HCT116 (cell line): ENCODE measurements at regions not wholly inside any gene's neighbourhood (a gene's known extent, or its start where the extent isn't known, plus 50 kb on each side); places are given as distances from the start of the nearest gene placed in this dataset.

Experiments
- ATAC-seq: fragments of 200-7000 bp; cut with Tn5 transposase; 2 replicates; pipeline ENCODE4 v1.9.1; 2020; ENCODE audit warnings: mild to moderate bottlenecking, moderate library complexity
- BruUV-seq: library from RNA; stranded (reverse); fragments of 400-500 nt; replicated peaks from 2 replicates; lab custom pipeline; 2021; lab: Mats Ljungman, UMichigan
- CTCF ChIA-PET: fragments of 300-600 bp; sonication (Branson Sonifier 250); formaldehyde crosslinking; loops from one replicate; lab custom pipeline; 2021; ENCODE audit warnings: antibody characterized with exemption; lab: Charles Lee
- POLR2A ChIA-PET: fragments of 300-600, 350-600 bp; sonication (Branson Sonifier 250); formaldehyde crosslinking; loops from one replicate; lab custom pipeline; 2021; ENCODE audit warnings: antibody characterized with exemption; lab: Charles Lee
- RAD21 ChIA-PET, 2 experiments: fragments of 300-600 bp; sonication (Branson Sonifier 250); formaldehyde crosslinking; loops; one replicate each; lab custom pipeline; 2023; ENCODE audit warnings: low total read pairs in 2 of 2; ENCODE audit not compliant: uncharacterized antibody in 2 of 2, unreplicated experiment in 2 of 2, low non-redundant PET in 1 of 2; lab: Charles Lee
- DNase-seq: peaks from one replicate; pipeline ENCODE4 v3.0.0-alpha.2; 2010; ENCODE audit warnings: low read depth, low spot score
- H2AFZ ChIP-seq: fragments of 200-600 bp; shearing (Covaris generic), sonication (generic); 2 replicates; pipeline ENCODE4 v1.6.1; 2017; ENCODE audit warnings: low read depth, mixed run types, mixed read lengths, antibody characterized with exemption, low read length; ENCODE audit not compliant: poor library complexity, severe bottlenecking
- H3K27ac ChIP-seq: 2 replicates; pipeline ENCODE4 v1.5.1; 2012; ENCODE audit warnings: low read depth, low read length
- H3K27me3 ChIP-seq: fragments of 200-600 bp; sonication (generic); 2 replicates; pipeline ENCODE4 v1.6.1; 2016; ENCODE audit warnings: mixed run types, low read length, mixed read lengths; ENCODE audit not compliant: insufficient read depth
- H3K36me3 ChIP-seq, 2 experiments: fragments of 200-500 bp in 1 of 2; fragments of 200-600 bp in 1 of 2; sonication (Bioruptor generic) in 1 of 2; sonication (generic) in 1 of 2; 2 replicates each; pipeline versions ENCODE4 v1.5.1 to v1.6.1; 2014 to 2016; ENCODE audit warnings: low read length in 2 of 2, inconsistent platforms in 1 of 2, mixed read lengths in 1 of 2, mixed run types in 1 of 2; ENCODE audit not compliant: insufficient read depth in 2 of 2, control insufficient read depth in 1 of 2
- H3K4me1 ChIP-seq, 2 experiments: fragments of 200-600 bp in 1 of 2; sonication (generic) in 1 of 2; 2 replicates each; pipeline versions ENCODE4 v1.5.1 to v1.6.1; 2012 to 2017; ENCODE audit warnings: low read length in 2 of 2, inconsistent platforms in 1 of 2, mild to moderate bottlenecking in 1 of 2, mixed read lengths in 1 of 2, mixed run types in 1 of 2, moderate library complexity in 1 of 2; ENCODE audit not compliant: insufficient read depth in 2 of 2, control insufficient read depth in 1 of 2
- H3K4me2 ChIP-seq: fragments of 200-600 bp; sonication (generic); 2 replicates; pipeline ENCODE4 v1.6.1; 2017; ENCODE audit warnings: mixed run types, low read length, mixed read lengths
- H3K4me3 ChIP-seq, 2 experiments: fragments of 200-600 bp in 1 of 2; sonication (generic) in 1 of 2; replicated peaks in 1 of 2; 2 replicates each; pipeline ENCODE4 v1.5.1; 2011 to 2016; ENCODE audit warnings: low read length in 2 of 2, control low read depth in 1 of 2, low read depth in 1 of 2, mild to moderate bottlenecking in 1 of 2, mixed read lengths in 1 of 2, mixed run types in 1 of 2
- H3K79me2 ChIP-seq: fragments of 200-600 bp; sonication (generic); 2 replicates; pipeline ENCODE4 v1.6.1; 2017; ENCODE audit warnings: mild to moderate bottlenecking, mixed run types, low read length, moderate library complexity, mixed read lengths; ENCODE audit not compliant: insufficient read depth
- H3K9ac ChIP-seq: fragments of 200-600 bp; sonication (generic); 2 replicates; pipeline ENCODE4 v1.6.1; 2016; ENCODE audit warnings: low read length, mixed read lengths
- H3K9me2 ChIP-seq: fragments of 200-600 bp; sonication (generic), shearing (Covaris generic); 2 replicates; pipeline ENCODE4 v1.6.1; 2017; ENCODE audit warnings: mixed run types, mild to moderate bottlenecking, moderate library complexity; ENCODE audit not compliant: insufficient read depth
- H3K9me3 ChIP-seq, 2 experiments: fragments of 200-500 bp in 1 of 2; fragments of 200-600 bp in 1 of 2; sonication (Bioruptor generic) in 1 of 2; sonication (generic) in 1 of 2; 2 replicates each; pipeline ENCODE4 v1.6.1; 2014 to 2017; ENCODE audit warnings: low read length in 2 of 2, mixed read lengths in 2 of 2, inconsistent platforms in 1 of 2, low read depth in 1 of 2, mild to moderate bottlenecking in 1 of 2, mixed run types in 1 of 2, moderate library complexity in 1 of 2; ENCODE audit not compliant: control insufficient read depth in 1 of 2, insufficient read depth in 1 of 2
- H4K20me1 ChIP-seq: fragments of 200-600 bp; sonication (generic), shearing (Covaris generic); 2 replicates; pipeline ENCODE4 v1.6.1; 2017; ENCODE audit warnings: mixed run types, mild to moderate bottlenecking, moderate library complexity; ENCODE audit not compliant: insufficient read depth
- CBX3 ChIP-seq: IDR thresholded peaks from 2 replicates; pipeline ENCODE4 v1.6.1; 2012; ENCODE audit warnings: low read depth
- ELF1 ChIP-seq: IDR thresholded peaks from 2 replicates; pipeline ENCODE4 v1.6.1; 2012; ENCODE audit warnings: low read depth, borderline replicate concordance
- EZH2 ChIP-seq: fragments of 200-600 bp; sonication (generic); IDR thresholded peaks from 2 replicates; pipeline ENCODE4 v1.6.1; 2017; ENCODE audit warnings: antibody characterized with exemption, mixed run types
- FOSL1 ChIP-seq: IDR thresholded peaks from 2 replicates; pipeline ENCODE4 v1.6.1; 2012; ENCODE audit warnings: low read depth
- JUND ChIP-seq: IDR thresholded peaks from 2 replicates; pipeline ENCODE4 v1.6.1; 2012
- RAD21 ChIP-seq: IDR thresholded peaks from 2 replicates; pipeline ENCODE4 v1.6.1; 2012; ENCODE audit warnings: low read depth, mild to moderate bottlenecking
- SP1 ChIP-seq: IDR thresholded peaks from 2 replicates; pipeline ENCODE4 v1.6.1; 2012; ENCODE audit warnings: low read depth
- SRF ChIP-seq: IDR thresholded peaks from 2 replicates; pipeline ENCODE4 v1.6.1; 2012; ENCODE audit warnings: low read depth
- YY1 ChIP-seq: IDR thresholded peaks from 2 replicates; pipeline ENCODE4 v1.6.1; 2011; ENCODE audit warnings: low read length, low read depth, moderate library complexity, mild to moderate bottlenecking; ENCODE audit not compliant: insufficient replicate concordance; ENCODE audit errors: extremely low read depth
- ZFX ChIP-seq: fragments of 450-650 bp; IDR thresholded peaks from 2 replicates; pipeline ENCODE4 v1.6.1; 2017
- ZNF274 ChIP-seq: fragments of 200-500 bp; sonication (Bioruptor generic); IDR thresholded peaks from 2 replicates; pipeline ENCODE4 v1.6.1; 2014; ENCODE audit warnings: mild to moderate bottlenecking, low read depth, low read length, inconsistent platforms
- intact Hi-C: fragments of 100-400 bp; cut with micrococcal nuclease; formaldehyde crosslinking; loops from 2 replicates; pipeline ENCODE4 v1.10.0; 2022
- TF ChIP-seq, protein P1 (sequence below), 3 experiments: fragments of 200-600 bp in 1 of 3; sonication (generic) in 1 of 3; IDR thresholded peaks in 2 of 3; conservative IDR thresholded peaks in 1 of 3; 2 replicates each; pipeline ENCODE4 v1.5.1; 2012 to 2017; ENCODE audit warnings: low read depth in 2 of 3, low read length in 2 of 3, antibody characterized with exemption in 1 of 3, borderline replicate concordance in 1 of 3, control low read depth in 1 of 3, mild to moderate bottlenecking in 1 of 3, mixed read lengths in 1 of 3, mixed run types in 1 of 3, moderate library complexity in 1 of 3; ENCODE audit not compliant: insufficient read depth in 1 of 3
- TF ChIP-seq, protein P2 (sequence below): IDR thresholded peaks from 2 replicates; pipeline ENCODE4 v1.6.1; 2011; ENCODE audit warnings: mild to moderate bottlenecking, low read length, moderate library complexity; ENCODE audit not compliant: insufficient replicate concordance; ENCODE audit errors: extremely low read depth
- TF ChIP-seq, protein P3 (sequence below): IDR thresholded peaks from 2 replicates; pipeline ENCODE4 v1.6.1; 2012

DNA sequence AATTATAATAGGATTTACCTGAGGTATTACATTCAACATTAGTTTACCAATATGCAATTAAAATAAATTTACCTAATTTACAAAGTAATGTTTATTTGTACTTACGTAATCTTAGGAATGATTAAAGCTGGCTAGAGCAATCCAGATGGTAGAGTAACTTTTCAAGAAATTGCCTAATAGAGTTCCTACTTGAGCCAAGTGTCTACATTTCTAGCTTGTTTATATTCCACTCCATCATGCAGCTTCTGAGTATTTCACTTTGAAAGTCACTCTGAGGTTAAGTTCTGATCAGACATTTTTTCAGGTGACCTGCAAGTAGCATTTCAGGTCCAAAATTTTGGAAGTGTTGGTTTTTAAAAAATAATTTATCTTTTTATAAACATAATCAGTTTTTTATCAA lies 1080.7 kb downstream of the TRHDE start:
- POLR2A ChIA-PET = no interaction called here
- Histone ChIP-seq H4K20me1 (no peaks in the 10 kb centered on the region), H3K27ac (no peak overlapping the region), H3K9ac (no peak overlapping the region), H3K4me1 (no peaks in the 10 kb centered on the region), H3K9me2 (no peaks in the 10 kb centered on the region), H2AFZ (no peak overlapping the region), H3K36me3 (no peaks in the 10 kb centered on the region), H3K27me3 (no peaks in the 10 kb centered on the region), H3K4me3 (no peak overlapping the region), H3K9me3 (no peaks in the 10 kb centered on the region), H3K79me2 (no peaks in the 10 kb centered on the region), H3K4me2 (no peak overlapping the region)
- no TSS peak for BruUV-seq
- TF ChIP-seq, protein P1, sequence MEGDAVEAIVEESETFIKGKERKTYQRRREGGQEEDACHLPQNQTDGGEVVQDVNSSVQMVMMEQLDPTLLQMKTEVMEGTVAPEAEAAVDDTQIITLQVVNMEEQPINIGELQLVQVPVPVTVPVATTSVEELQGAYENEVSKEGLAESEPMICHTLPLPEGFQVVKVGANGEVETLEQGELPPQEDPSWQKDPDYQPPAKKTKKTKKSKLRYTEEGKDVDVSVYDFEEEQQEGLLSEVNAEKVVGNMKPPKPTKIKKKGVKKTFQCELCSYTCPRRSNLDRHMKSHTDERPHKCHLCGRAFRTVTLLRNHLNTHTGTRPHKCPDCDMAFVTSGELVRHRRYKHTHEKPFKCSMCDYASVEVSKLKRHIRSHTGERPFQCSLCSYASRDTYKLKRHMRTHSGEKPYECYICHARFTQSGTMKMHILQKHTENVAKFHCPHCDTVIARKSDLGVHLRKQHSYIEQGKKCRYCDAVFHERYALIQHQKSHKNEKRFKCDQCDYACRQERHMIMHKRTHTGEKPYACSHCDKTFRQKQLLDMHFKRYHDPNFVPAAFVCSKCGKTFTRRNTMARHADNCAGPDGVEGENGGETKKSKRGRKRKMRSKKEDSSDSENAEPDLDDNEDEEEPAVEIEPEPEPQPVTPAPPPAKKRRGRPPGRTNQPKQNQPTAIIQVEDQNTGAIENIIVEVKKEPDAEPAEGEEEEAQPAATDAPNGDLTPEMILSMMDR (IDR thresholded peaks at IDR 0.05 in 2 of 3, conservative IDR thresholded peaks at IDR 0.05 in 1 of 3; ENCODE audit: borderline replicate concordance in 1 of 3, insufficient read depth in 1 of 3, low read depth in 2 of 3, low read length in 2 of 3) = no peak
- TF ChIP-seq FOSL1 (no peak), ELF1 (no peak), CBX3 (no peak), ZNF274 (no peak), SP1 (no peak), SRF (no peak), EZH2 (no peak), YY1 (no peak), ZFX (no peak), RAD21 (no peak), JUND (no peak)
- TF ChIP-seq, protein P2, sequence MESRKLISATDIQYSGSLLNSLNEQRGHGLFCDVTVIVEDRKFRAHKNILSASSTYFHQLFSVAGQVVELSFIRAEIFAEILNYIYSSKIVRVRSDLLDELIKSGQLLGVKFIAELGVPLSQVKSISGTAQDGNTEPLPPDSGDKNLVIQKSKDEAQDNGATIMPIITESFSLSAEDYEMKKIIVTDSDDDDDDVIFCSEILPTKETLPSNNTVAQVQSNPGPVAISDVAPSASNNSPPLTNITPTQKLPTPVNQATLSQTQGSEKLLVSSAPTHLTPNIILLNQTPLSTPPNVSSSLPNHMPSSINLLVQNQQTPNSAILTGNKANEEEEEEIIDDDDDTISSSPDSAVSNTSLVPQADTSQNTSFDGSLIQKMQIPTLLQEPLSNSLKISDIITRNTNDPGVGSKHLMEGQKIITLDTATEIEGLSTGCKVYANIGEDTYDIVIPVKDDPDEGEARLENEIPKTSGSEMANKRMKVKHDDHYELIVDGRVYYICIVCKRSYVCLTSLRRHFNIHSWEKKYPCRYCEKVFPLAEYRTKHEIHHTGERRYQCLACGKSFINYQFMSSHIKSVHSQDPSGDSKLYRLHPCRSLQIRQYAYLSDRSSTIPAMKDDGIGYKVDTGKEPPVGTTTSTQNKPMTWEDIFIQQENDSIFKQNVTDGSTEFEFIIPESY = no peak
- TF ChIP-seq, protein P3, sequence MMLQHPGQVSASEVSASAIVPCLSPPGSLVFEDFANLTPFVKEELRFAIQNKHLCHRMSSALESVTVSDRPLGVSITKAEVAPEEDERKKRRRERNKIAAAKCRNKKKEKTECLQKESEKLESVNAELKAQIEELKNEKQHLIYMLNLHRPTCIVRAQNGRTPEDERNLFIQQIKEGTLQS = no peak
- DNase-seq = no peak
- intact Hi-C loops = no loop called here
- CTCF ChIA-PET = no interaction called here
- ATAC-seq = no peak
- RAD21 ChIA-PET = no interaction called here
